ENCODE measurements at regions not wholly inside any gene's neighbourhood (a gene's known extent, or its start where the extent isn't known, plus 50 kb on each side); places are given as distances from the start of the nearest gene placed in this dataset.

GRCh38 chr11:16494918-16495691 is 138.8 kb upstream of the SOX6 start:
- TF ChIP-seq, protein P1, sequence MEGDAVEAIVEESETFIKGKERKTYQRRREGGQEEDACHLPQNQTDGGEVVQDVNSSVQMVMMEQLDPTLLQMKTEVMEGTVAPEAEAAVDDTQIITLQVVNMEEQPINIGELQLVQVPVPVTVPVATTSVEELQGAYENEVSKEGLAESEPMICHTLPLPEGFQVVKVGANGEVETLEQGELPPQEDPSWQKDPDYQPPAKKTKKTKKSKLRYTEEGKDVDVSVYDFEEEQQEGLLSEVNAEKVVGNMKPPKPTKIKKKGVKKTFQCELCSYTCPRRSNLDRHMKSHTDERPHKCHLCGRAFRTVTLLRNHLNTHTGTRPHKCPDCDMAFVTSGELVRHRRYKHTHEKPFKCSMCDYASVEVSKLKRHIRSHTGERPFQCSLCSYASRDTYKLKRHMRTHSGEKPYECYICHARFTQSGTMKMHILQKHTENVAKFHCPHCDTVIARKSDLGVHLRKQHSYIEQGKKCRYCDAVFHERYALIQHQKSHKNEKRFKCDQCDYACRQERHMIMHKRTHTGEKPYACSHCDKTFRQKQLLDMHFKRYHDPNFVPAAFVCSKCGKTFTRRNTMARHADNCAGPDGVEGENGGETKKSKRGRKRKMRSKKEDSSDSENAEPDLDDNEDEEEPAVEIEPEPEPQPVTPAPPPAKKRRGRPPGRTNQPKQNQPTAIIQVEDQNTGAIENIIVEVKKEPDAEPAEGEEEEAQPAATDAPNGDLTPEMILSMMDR (conservative IDR thresholded peaks at IDR 0.05), result no peak
- TF ChIP-seq EZH2 (IDR thresholded peaks at IDR 0.05; ENCODE audit: low read depth), result no peak
